Small intestine (tissue), 7 donors: ENCODE measurements at regions not wholly inside any gene's neighbourhood (a gene's known extent, or its start where the extent isn't known, plus 50 kb on each side); places are given as distances from the start of the nearest gene placed in this dataset.
A peak's percentile ranks its signal among the peaks of the same experiment; 100 is the strongest.

Experiments used
- DNase-seq, 2 donors: peaks; one replicate each; pipeline versions ENCODE4 v3.0.0 to v3.0.0-alpha.2; 2013
- FAIRE-seq: peaks from 2 replicates; lab custom pipeline; 2012; peaks lifted over from hg19 to GRCh38; lab: Jason Lieb, UNC
- H3K27ac ChIP-seq, 3 donors: one replicate each; pipeline ENCODE4 v1.5.1; 2013; ENCODE audit warnings: low read length in 2 of 3, mild to moderate bottlenecking in 2 of 3, control low read depth in 1 of 3, inconsistent platforms in 1 of 3, low read depth in 1 of 3, moderate library complexity in 1 of 3
- H3K27me3 ChIP-seq, 3 donors: one replicate each; pipeline ENCODE4 v1.6.1; 2013; ENCODE audit warnings: low read length in 3 of 3, inconsistent platforms in 1 of 3; ENCODE audit not compliant: control insufficient read depth in 3 of 3, insufficient read depth in 3 of 3
- H3K36me3 ChIP-seq, 3 donors: one replicate each; pipeline ENCODE4 v1.6.1; 2013; ENCODE audit warnings: low read length in 3 of 3, inconsistent platforms in 1 of 3, low read depth in 1 of 3, mild to moderate bottlenecking in 1 of 3, moderate library complexity in 1 of 3; ENCODE audit not compliant: control insufficient read depth in 3 of 3, insufficient read depth in 2 of 3
- H3K4me1 ChIP-seq, 3 donors: one replicate each; pipeline ENCODE4 v1.6.1; 2013; ENCODE audit warnings: low read length in 2 of 3, inconsistent platforms in 1 of 3, low read depth in 1 of 3, mild to moderate bottlenecking in 1 of 3, moderate library complexity in 1 of 3; ENCODE audit not compliant: control insufficient read depth in 3 of 3, insufficient read depth in 2 of 3
- H3K4me3 ChIP-seq, 3 donors: one replicate each; pipeline ENCODE4 v1.5.1; 2013; ENCODE audit warnings: low read length in 3 of 3, control low read depth in 1 of 3, inconsistent platforms in 1 of 3, low read depth in 1 of 3, mild to moderate bottlenecking in 1 of 3, moderate library complexity in 1 of 3
- H3K9me3 ChIP-seq, 2 donors: one replicate each; pipeline ENCODE4 v1.6.1; 2013; ENCODE audit warnings: low read depth in 1 of 2, low read length in 1 of 2; ENCODE audit not compliant: control insufficient read depth in 2 of 2, insufficient read depth in 1 of 2
- WGBS, 3 donors: extraction: QIAGEN DNeasy Blood & Tissue Kit; methylation state at CpG; one replicate each; pipeline ENCODE4 v1.1.7; 2013; 5-methylcytosine and 5-hydroxymethylcytosine counted together
- donor health status: healthy with polysubstance abuse.
- donor health status: control.
- donor health status: control.
- donor health status: Bipolar disorder and iron deficiency.
- donor health status: healthy.

DNA sequence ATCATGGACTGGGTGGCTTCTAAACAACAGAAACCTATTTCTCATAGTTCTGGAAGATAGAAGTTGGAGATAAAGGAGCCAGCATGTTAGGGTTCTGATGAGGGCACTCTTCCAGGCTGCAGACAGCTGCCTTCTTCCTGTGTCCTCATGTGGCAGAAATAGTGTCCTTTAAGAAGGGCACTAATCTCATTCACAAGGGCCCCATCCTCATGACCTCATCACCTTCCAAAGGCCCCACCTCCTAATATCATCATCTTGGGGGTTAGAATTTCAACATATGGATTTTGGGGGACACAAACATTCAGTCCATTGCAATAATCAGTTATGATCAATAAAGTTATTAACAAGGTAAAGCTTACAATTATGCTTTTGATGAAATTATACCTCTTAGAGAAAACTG, 130.8 kb upstream of the SLC22A23 start:
- DNase-seq (no peak), FAIRE-seq (no peak)
- no peaks in the 10 kb centered on the region for H3K27me3 ChIP-seq
- no peak overlapping the region for H3K27ac ChIP-seq
- peaks cover 0 to 3% of the 10 kb centered on the region in 2 donors for H3K9me3 ChIP-seq
- peaks cover 0 to 2% (median 0%) of the 10 kb centered on the region in 3 donors for H3K4me1 ChIP-seq
- no peak overlapping the region for H3K4me3 ChIP-seq
- no peaks in the 10 kb centered on the region for H3K36me3 ChIP-seq

DNA sequence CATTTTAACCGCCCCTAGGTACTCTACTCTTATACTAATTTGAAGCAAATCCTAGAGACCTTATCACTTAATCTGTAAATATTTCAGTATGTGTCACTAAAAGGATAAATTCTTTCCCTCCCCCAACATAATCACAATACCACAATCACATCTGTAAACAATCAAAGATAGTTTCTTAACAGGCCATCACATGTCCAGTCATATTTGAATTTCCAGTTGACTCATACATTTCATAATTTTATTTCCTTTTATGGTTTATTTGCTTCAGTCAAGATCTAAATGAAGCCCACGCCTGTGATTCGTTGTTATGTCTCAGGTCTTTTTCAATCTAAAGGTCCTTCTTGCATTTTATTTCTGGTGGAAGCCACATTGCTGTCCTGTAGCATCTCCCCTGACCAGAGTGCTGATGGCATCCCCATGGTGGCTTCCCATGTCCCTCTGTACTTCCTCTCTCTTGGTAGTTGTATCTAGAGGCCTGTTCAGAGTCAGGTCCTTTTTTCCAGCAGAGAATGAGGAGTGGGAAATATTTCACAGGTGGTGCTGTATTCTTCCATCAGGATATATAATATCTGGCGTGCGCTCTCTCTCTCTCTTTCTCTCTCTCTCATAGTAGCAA, 128.6 kb upstream of the SLC22A23 start:
- Histone ChIP-seq H3K4me3 (no peak overlapping the region), H3K4me1 (peaks cover 0 to 2% (median 0%) of the 10 kb centered on the region in 3 donors), H3K27me3 (no peaks in the 10 kb centered on the region), H3K9me3 (peaks cover 0 to 3% of the 10 kb centered on the region in 2 donors), H3K36me3 (no peaks in the 10 kb centered on the region), H3K27ac (no peak overlapping the region)
- DNase-seq, result peak; percentile 11 to 13
- 52 to 72% (median 58%) methylated on average over 5 of the region's 5 CpGs for WGBS, 3 donors
- FAIRE-seq, result no peak

DNA sequence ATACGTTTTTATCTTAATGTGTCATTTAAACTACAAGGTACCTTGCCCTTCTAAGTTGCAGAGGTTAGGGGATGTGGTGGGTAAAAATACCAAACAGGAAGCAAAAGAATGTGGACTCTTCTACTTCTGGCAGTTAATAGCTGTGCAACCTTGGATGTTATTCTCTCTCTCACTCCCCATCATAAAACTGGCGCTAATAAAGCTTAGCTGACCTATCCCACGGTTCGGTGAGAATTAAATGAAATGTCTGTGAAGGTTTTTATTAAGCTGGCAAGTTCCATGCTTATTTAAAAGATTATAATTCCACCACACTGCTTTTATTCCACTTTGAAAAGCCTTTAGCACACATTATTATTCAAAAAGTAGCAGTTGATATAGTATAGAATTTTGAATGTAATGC, 127.8 kb upstream of the SLC22A23 start:
- no peaks in the 10 kb centered on the region for H3K36me3 ChIP-seq
- DNase-seq (peak; percentile 12 to 19), FAIRE-seq (no peak)
- no peak overlapping the region for H3K27ac ChIP-seq
- WGBS, 3 donors, result 18 to 38% (median 28%) methylated on average over 4 of the region's 4 CpGs
- H3K4me3 ChIP-seq, result no peak overlapping the region
- H3K27me3 ChIP-seq, result no peaks in the 10 kb centered on the region
- H3K4me1 ChIP-seq, result peaks cover 0 to 2% (median 0%) of the 10 kb centered on the region in 3 donors
- H3K9me3 ChIP-seq, result peaks cover 0 to 3% of the 10 kb centered on the region in 2 donors

DNA sequence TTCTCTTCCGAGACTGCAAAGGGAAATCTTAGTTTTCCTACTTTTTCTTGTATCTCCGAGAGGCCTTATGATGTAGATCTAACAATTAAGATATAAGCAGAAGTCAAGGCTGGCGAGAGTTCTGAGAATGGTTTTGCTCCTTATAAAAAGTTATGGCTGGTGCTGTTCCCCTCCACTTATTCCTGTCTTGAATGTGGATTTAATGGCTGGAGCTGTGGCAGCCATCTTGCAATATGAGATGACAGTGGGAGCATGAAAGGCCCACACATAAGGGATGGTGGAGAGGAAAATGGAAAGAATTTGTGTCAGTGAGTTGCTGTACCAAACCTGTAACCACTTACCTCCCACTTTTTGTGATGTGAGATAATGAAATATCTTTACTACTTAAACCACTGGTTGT, 124.6 kb upstream of the SLC22A23 start:
- no peak overlapping the region for H3K27ac ChIP-seq
- no peak overlapping the region for H3K4me3 ChIP-seq
- no peaks in the 10 kb centered on the region for H3K9me3 ChIP-seq
- no peaks in the 10 kb centered on the region for H3K36me3 ChIP-seq
- H3K4me1 ChIP-seq, result peaks cover 0 to 2% (median 0%) of the 10 kb centered on the region in 3 donors
- no peaks in the 10 kb centered on the region for H3K27me3 ChIP-seq
- DNase-seq (no peak), FAIRE-seq (no peak)
- WGBS, 3 donors, result 88 to 94% (median 90%) methylated on average over 3 of the region's 3 CpGs

DNA sequence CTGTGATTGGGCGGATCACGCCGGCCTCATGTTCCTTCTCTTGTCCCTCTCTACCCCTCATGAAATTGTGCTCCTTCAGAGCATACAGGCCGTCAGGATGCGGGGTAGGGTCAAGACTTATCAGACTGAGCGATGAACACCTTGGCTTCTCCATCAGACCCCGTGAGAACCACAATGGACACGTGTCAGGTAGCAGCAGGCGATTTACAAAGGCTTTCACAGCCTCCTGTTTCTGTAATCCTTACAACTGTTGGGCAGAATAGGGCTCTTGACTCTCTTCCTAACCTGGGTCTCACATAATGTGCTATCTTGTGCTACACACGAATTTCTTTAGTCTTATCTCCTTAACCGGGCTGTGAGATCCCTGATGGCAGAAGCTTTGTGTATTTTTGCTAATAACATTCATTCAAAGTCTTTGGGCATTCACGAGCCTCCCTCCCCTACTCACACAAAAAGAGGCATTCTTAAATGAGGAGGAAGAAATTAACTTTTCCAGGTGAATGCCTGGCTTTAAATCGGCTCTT, 122.9 kb upstream of the SLC22A23 start:
- Histone ChIP-seq H3K4me1 (no peaks in the 10 kb centered on the region), H3K4me3 (no peak overlapping the region), H3K27me3 (no peaks in the 10 kb centered on the region), H3K36me3 (no peaks in the 10 kb centered on the region), H3K27ac (no peak overlapping the region), H3K9me3 (no peaks in the 10 kb centered on the region)
- 78 to 79% (median 79%) methylated on average over 13 of the region's 13 CpGs for WGBS, 3 donors
- DNase-seq (no peak), FAIRE-seq (no peak)

DNA sequence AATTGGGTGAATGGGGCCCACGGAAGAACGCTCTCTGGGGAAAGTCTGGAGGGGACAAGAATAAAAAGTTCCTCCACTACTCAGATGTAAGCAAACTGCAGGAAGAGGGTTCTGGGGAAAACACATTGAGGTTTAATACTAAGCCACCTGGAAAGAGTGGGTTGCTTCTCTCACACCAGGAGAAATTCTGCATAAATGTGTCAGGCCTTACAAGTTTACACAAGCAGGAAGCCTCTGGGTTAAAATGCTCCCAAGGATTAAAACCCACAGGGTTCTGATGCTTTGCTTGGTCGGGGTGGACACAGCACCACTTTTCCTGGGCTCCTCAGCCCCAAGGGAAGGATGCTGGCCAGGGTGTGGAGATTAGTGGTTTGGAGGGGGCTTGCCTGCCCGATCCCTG, 122.1 kb upstream of the SLC22A23 start:
- no peak overlapping the region for H3K4me3 ChIP-seq
- WGBS, 3 donors, result 84 to 92% (median 87%) methylated on average over 4 of the region's 4 CpGs
- FAIRE-seq (no peak), DNase-seq (no peak)
- H3K27me3 ChIP-seq, result no peaks in the 10 kb centered on the region
- no peak overlapping the region for H3K27ac ChIP-seq
- H3K36me3 ChIP-seq, result no peaks in the 10 kb centered on the region
- no peaks in the 10 kb centered on the region for H3K9me3 ChIP-seq
- no peaks in the 10 kb centered on the region for H3K4me1 ChIP-seq

DNA sequence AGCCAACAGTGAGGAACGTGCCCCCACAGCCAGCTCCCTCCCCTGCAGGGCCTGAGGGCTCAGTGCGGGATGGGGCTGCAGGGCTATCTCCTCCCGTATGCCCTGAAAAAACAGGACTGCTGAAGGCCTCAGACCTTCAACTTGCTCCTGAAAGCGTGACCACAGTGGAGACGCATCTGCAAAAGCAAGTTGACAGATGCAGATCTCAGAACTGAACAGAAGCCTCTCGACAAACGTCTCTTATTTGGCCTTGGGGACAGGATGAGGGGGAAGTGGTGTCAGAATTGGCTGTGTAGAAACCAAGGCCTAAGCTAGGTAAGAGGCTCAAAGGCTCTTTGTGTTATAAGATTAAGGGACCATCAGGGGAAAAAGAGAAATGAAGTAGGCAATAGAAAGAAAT, 120.7 kb upstream of the SLC22A23 start:
- H3K4me3 ChIP-seq, result no peak overlapping the region
- FAIRE-seq, result no peak
- no peaks in the 10 kb centered on the region for H3K36me3 ChIP-seq
- no peaks in the 10 kb centered on the region for H3K27me3 ChIP-seq
- no peak for DNase-seq
- 80 to 91% (median 83%) methylated on average over 7 of the region's 7 CpGs for WGBS, 3 donors
- no peaks in the 10 kb centered on the region for H3K4me1 ChIP-seq
- no peak overlapping the region for H3K27ac ChIP-seq
- H3K9me3 ChIP-seq, result no peaks in the 10 kb centered on the region

DNA sequence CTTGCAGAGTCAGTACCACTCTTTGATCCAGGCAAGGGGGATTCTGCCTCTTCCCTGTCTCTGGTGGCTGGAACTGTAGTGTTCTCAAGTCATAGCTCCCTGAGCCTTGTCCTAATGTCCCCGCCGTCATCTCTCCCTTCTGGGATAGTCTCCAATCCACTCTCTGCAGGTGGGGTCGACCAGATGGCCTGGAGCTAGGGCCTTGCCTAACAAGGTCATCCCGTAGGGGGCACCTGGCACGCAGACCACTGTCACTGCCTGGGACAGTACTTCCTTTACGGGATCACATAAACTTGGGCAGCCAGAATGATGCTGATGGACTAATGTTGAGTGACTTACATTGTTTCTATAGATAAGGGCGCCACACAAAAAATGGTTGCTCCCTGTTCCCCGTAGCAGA, 118.9 kb upstream of the SLC22A23 start:
- 79 to 85% (median 82%) methylated on average over 8 of the region's 8 CpGs for WGBS, 3 donors
- no peak for FAIRE-seq
- no peaks in the 10 kb centered on the region for H3K36me3 ChIP-seq
- H3K27me3 ChIP-seq, result no peaks in the 10 kb centered on the region
- DNase-seq, result no peak
- H3K4me1 ChIP-seq, result no peaks in the 10 kb centered on the region
- H3K4me3 ChIP-seq, result no peak overlapping the region
- H3K27ac ChIP-seq, result no peak overlapping the region
- no peaks in the 10 kb centered on the region for H3K9me3 ChIP-seq

DNA sequence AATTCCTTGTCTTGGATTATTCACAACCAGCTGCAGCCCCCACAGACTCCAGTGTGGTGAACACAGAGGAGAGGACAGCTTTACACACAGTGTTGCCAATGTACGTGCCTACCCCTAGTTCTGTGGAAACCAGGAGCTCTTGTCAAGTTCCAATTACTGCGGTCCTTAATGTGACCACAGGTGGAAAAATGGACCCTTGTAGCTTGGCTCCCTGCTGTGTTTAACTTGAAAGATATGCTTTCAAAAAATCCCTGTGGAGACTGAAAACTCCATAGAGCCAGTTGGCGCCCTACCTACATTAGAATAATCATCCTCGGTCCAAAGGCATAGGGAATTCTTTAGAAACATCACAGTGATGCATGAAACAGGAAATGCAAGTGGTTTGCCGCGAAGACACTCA, 118.3 kb upstream of the SLC22A23 start:
- no peak overlapping the region for H3K27ac ChIP-seq
- no peak for DNase-seq
- no peak for FAIRE-seq
- H3K27me3 ChIP-seq, result no peaks in the 10 kb centered on the region
- H3K4me1 ChIP-seq, result no peaks in the 10 kb centered on the region
- no peaks in the 10 kb centered on the region for H3K9me3 ChIP-seq
- WGBS, 3 donors, result 81 to 91% (median 82%) methylated on average over 6 of the region's 6 CpGs
- H3K4me3 ChIP-seq, result no peak overlapping the region
- H3K36me3 ChIP-seq, result no peaks in the 10 kb centered on the region
